ENCODE measurements at regions not wholly inside any gene's neighbourhood (a gene's known extent, or its start where the extent isn't known, plus 50 kb on each side); places are given as distances from the start of the nearest gene placed in this dataset.
"Not testable (repeated sequence)": the region's sequence is repeated elsewhere in the genome, so short reads cannot be mapped to it uniquely, and the experiment has no call there.

GRCh38 chr21:32828908-32829307 is 57.4 kb upstream of the PAXBP1 start:
- no peaks in the 10 kb centered on the region for H3F3A ChIP-seq (ENCODE audit: insufficient read depth, low read length)
- TF ChIP-seq EZH2 (IDR thresholded peaks at IDR 0.05; ENCODE audit: borderline replicate concordance, low read length), result no peak
- no peak for TF ChIP-seq CTCF (IDR thresholded peaks at IDR 0.05; ENCODE audit: low read length)
- H3K9ac ChIP-seq (ENCODE audit: low read length), result no peak overlapping the region
- no peak overlapping the region for H3K4me3 ChIP-seq (ENCODE audit: low read depth, low read length, poor library complexity, severe bottlenecking)
- H3K79me2 ChIP-seq (ENCODE audit: insufficient read depth, low read length), result no peaks in the 10 kb centered on the region
- H2AFZ ChIP-seq (ENCODE audit: low read length), result no peak overlapping the region
- no peaks in the 10 kb centered on the region for H3K9me2 ChIP-seq (ENCODE audit: low read depth, low read length)
- H3K36me3 ChIP-seq (ENCODE audit: insufficient read depth, low read length), result no peaks in the 10 kb centered on the region
- no peak overlapping the region for H3K4me2 ChIP-seq (ENCODE audit: low read length)
- H3K9me3 ChIP-seq (ENCODE audit: low read length), result peaks cover 2% of the 10 kb centered on the region; the same call in 1 of the 2 replicates
- no peaks in the 10 kb centered on the region for H4K20me1 ChIP-seq (ENCODE audit: insufficient read depth, low read length)
- no peaks in the 10 kb centered on the region for H3K27me3 ChIP-seq (ENCODE audit: insufficient read depth, low read length)
- H3K4me1 ChIP-seq (ENCODE audit: insufficient read depth, low read length, severe bottlenecking), result no peaks in the 10 kb centered on the region
- H3K27ac ChIP-seq (ENCODE audit: low read depth, low read length, poor library complexity, severe bottlenecking), result no peak overlapping the region

GRCh38 chr21:32829504-32829903 is 57.9 kb upstream of the PAXBP1 start:
- Histone ChIP-seq H3K79me2 (ENCODE audit: insufficient read depth, low read length) (no peaks in the 10 kb centered on the region), H3K9ac (ENCODE audit: low read length) (no peak overlapping the region)
- TF ChIP-seq EZH2 (IDR thresholded peaks at IDR 0.05; ENCODE audit: borderline replicate concordance, low read length) (no peak), CTCF (IDR thresholded peaks at IDR 0.05; ENCODE audit: low read length) (no peak)

GRCh38 chr21:32831779-32832178 is 60.2 kb upstream of the PAXBP1 start:
- H3K4me3 ChIP-seq (ENCODE audit: low read depth, low read length, poor library complexity, severe bottlenecking); H4K20me1 ChIP-seq (ENCODE audit: insufficient read depth, low read length); H3K4me2 ChIP-seq (ENCODE audit: low read length); H3K9me3 ChIP-seq (ENCODE audit: low read length); H3F3A ChIP-seq (ENCODE audit: insufficient read depth, low read length); H3K9ac ChIP-seq (ENCODE audit: low read length); H3K27ac ChIP-seq (ENCODE audit: low read depth, low read length, poor library complexity, severe bottlenecking); H3K9me2 ChIP-seq (ENCODE audit: low read depth, low read length); H2AFZ ChIP-seq (ENCODE audit: low read length); H3K27me3 ChIP-seq (ENCODE audit: insufficient read depth, low read length); H3K36me3 ChIP-seq (ENCODE audit: insufficient read depth, low read length); H3K4me1 ChIP-seq (ENCODE audit: insufficient read depth, low read length, severe bottlenecking); H3K79me2 ChIP-seq (ENCODE audit: insufficient read depth, low read length): not testable (repeated sequence)

More at GRCh38 chr21:32829504-32829903, 57.9 kb upstream of the PAXBP1 start:
- no peaks in the 10 kb centered on the region for H4K20me1 ChIP-seq (ENCODE audit: insufficient read depth, low read length)
- no peaks in the 10 kb centered on the region for H3K9me2 ChIP-seq (ENCODE audit: low read depth, low read length)
- no peak overlapping the region for H3K4me3 ChIP-seq (ENCODE audit: low read depth, low read length, poor library complexity, severe bottlenecking)
- no peaks in the 10 kb centered on the region for H3K27me3 ChIP-seq (ENCODE audit: insufficient read depth, low read length)
- no peaks in the 10 kb centered on the region for H3K36me3 ChIP-seq (ENCODE audit: insufficient read depth, low read length)
- H3K9me3 ChIP-seq (ENCODE audit: low read length), result peaks cover 2% of the 10 kb centered on the region; the same call in 1 of the 2 replicates
- no peak overlapping the region for H3K4me2 ChIP-seq (ENCODE audit: low read length)
- no peaks in the 10 kb centered on the region for H3F3A ChIP-seq (ENCODE audit: insufficient read depth, low read length)
- no peak overlapping the region for H2AFZ ChIP-seq (ENCODE audit: low read length)
- H3K4me1 ChIP-seq (ENCODE audit: insufficient read depth, low read length, severe bottlenecking), result no peaks in the 10 kb centered on the region
- no peak overlapping the region for H3K27ac ChIP-seq (ENCODE audit: low read depth, low read length, poor library complexity, severe bottlenecking)

GRCh38 chr21:32834211-32834915 is 62.8 kb upstream of the PAXBP1 start:
- no peaks in the 10 kb centered on the region for H3K36me3 ChIP-seq (ENCODE audit: insufficient read depth, low read length)
- no peak overlapping the region for H2AFZ ChIP-seq (ENCODE audit: low read length)
- H3K4me3 ChIP-seq (ENCODE audit: low read depth, low read length, poor library complexity, severe bottlenecking), result no peak overlapping the region
- H3K27me3 ChIP-seq (ENCODE audit: insufficient read depth, low read length), result 0 out of 2 replicates have a peak, but pooled peaks cover 3% of the 10 kb centered on the region
- peaks cover 10% of the 10 kb centered on the region; the same call in 1 of the 2 replicates for H3K9me3 ChIP-seq (ENCODE audit: low read length)
- H3K4me1 ChIP-seq (ENCODE audit: insufficient read depth, low read length, severe bottlenecking), result no peaks in the 10 kb centered on the region
- no peaks in the 10 kb centered on the region for H3F3A ChIP-seq (ENCODE audit: insufficient read depth, low read length)
- H3K79me2 ChIP-seq (ENCODE audit: insufficient read depth, low read length), result no peaks in the 10 kb centered on the region
- H3K9ac ChIP-seq (ENCODE audit: low read length), result no peak overlapping the region
- no peak overlapping the region for H3K27ac ChIP-seq (ENCODE audit: low read depth, low read length, poor library complexity, severe bottlenecking)
- TF ChIP-seq CTCF (IDR thresholded peaks at IDR 0.05; ENCODE audit: low read length) (no peak), EZH2 (IDR thresholded peaks at IDR 0.05; ENCODE audit: borderline replicate concordance, low read length) (no peak)
- H3K4me2 ChIP-seq (ENCODE audit: low read length), result no peak overlapping the region
- H4K20me1 ChIP-seq (ENCODE audit: insufficient read depth, low read length), result no peaks in the 10 kb centered on the region
- H3K9me2 ChIP-seq (ENCODE audit: low read depth, low read length), result no peaks in the 10 kb centered on the region

Measured in OCI-LY1 (cell line).